GM18867 (cell line): ENCODE measurements at regions not wholly inside any gene's neighbourhood (a gene's known extent, or its start where the extent isn't known, plus 50 kb on each side); places are given as distances from the start of the nearest gene placed in this dataset.
A peak's percentile ranks its signal among the peaks of the same experiment; 100 is the strongest.

Experiments used
- ATAC-seq: cut with Tn5 transposase; IDR thresholded peaks from one replicate; pipeline ENCODE4 v1.9.1; 2021; ENCODE audit warnings: mild to moderate bottlenecking, moderate library complexity; ENCODE audit not compliant: unreplicated experiment

DNA sequence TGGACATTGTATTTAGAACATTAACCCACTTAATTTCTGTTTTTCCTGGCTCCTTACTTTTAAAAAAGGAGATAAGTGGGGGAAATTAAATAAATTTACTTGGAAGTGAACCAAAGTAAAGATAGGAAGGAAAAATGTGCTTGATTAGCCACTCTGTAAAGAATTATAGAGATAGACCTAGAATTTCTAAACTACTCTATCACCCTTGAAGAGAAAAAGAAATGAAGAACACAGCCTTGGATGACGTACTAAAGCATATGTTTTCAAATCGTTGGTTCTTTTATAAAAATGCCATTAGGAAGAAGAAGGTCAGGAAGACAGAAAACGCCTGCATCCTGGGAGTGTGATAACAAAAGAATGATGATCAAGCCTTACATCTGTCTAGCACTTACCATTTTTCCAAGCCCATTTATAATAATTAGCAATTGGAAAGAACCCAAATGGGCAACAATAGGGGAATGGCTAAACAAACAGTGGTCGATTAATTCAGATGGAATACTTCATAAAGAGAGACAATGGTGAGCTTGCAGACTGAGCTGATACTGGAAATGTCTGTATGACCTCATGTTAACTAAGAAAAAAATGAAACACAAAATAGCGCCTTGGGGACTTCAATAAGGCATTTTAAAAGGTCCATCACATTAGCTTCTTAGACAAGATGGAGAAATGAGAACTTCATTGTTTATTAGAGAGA lies 81.0 kb upstream of the LRRC55 start:
- ATAC-seq: no peak

GRCh38 chr11:57103899-57104605 lies 77.7 kb upstream of the LRRC55 start:
- no peak for ATAC-seq

DNA sequence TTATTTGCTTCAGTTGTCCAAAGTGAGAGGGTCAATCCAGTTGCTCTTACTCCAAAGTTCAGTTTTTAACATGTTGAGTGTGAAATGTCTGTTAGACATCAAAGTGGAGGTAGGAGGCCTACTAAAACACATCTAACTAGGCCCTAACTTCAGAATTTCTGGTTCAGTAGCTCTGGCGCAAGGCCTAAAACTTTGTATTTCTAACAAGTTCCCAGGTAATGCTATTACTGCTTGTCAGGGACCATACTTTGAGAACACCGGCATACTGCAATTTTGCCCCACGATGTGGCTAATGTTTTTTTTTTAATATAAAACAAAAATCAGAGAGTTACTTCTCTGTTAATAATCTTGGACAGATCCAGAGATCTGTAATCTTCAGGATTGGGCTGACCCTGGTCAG lies 72.4 kb upstream of the LRRC55 start:
- no peak for ATAC-seq

DNA sequence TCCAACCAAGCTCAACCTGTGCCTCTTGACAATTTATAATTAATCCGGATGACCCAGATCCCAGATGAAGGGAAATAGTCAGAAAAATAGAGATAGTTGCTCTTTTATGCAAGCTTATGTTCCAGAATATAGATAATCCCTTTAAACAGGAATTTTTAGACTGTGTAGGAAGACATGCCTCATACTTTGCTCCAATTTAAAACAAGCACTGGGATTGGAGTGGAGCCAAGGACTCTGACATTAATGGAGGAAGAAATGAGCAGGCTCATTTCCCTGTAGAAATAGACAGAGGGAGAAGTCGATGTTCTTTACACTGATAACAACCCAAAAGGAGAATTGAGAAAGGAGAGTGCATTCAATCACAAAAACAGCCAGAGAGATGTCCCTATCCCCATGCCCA lies 70.1 kb upstream of the LRRC55 start:
- ATAC-seq: no peak

DNA sequence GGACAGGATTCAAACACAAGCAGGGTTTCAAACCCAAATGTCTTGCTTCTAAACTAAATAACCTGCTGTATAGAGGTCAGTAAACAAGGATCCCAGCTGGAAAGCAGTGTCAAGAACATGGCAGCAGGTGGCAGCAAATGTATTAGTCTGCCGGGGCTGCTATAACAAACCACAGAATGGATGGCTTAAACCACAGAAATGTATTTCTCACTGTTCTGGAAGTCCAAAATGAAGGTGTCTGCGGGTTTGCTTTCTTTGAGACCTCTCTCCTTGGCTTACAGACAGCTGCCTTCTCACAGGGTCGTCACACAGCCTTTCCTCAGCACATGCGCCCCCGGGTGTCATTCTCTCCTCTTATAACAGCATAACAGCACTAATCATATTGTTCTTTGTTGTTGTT lies 65.1 kb upstream of the LRRC55 start:
- ATAC-seq: peak; percentile 81

DNA sequence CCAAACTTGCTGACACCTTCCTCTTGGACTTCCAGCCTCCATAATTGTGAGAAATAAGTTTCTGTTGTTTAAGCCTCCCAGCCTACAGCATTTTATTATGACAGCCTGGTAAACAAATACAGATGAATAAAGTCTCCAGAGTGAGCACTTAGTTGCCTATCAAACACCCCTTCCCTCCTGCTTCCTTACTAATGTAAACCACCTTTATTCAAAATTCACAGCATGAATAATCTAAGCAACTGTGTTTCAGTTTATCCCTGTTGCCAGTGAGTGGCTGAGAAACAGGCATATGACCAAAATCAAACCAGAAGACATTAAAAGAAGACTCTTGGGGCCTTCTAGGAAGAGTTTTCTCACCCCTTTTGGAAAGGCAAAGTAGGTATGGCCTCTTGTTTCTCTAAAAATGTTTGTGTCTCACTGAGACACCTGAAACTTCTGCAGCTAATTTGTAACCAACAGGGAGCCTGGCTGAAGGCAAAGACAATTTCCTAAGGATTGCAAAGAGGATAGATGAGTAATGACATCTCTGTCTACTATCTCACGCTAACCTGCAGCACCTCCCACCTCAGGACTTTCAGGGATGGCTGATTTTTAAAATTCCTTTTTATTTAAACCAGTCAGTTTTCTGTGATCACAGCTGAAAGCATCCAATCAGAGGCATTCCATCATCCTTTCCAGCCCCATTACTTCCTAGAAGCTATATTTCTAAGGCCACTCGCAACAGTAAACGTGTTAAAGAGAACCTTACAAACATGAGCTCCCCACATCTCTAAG lies 61.4 kb upstream of the LRRC55 start:
- no peak for ATAC-seq

DNA sequence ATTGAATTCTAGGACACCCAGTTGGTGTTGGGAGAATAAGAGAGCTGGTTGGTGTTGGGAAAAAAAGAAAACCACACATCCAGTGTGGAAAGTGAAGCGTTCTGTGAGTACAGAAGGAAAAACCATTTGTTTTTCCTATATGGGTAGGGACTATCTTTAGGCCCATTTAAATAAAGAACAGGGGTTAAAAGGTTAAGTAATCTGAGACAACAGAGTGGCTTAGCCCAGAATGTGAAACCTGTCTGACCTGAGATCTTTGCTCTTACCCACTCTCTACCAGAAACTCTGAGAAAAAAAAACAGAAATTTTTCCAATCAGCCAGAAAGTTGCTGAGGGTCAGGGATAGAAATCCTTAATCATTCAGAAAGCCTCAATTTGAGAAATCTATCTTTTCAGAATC lies 59.8 kb upstream of the LRRC55 start:
- ATAC-seq: no peak

GRCh38 chr11:57123590-57123989 lies 58.2 kb upstream of the LRRC55 start:
- ATAC-seq: no peak

GRCh38 chr11:57124505-57124904 lies 57.2 kb upstream of the LRRC55 start:
- no peak for ATAC-seq

DNA sequence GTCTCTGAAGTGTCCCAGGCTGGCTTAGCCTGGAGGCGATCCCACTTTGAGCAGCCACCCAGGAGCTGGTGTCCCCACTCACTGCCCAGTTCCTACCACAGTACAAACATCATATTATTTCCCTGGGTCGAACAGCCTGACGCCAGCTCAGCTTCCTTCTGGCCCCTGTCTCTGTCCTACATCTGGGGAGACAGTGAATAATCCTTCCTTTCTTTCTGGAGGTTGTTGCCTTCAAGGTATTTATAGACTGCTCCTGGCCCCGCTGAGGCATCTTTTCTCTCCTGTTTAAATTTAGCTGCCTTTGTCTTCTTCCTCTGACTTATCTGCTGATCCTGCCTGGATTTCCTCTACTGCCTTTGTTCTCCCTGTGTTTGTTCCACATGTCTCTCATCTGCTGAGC lies 56.8 kb upstream of the LRRC55 start:
- ATAC-seq: no peak

DNA sequence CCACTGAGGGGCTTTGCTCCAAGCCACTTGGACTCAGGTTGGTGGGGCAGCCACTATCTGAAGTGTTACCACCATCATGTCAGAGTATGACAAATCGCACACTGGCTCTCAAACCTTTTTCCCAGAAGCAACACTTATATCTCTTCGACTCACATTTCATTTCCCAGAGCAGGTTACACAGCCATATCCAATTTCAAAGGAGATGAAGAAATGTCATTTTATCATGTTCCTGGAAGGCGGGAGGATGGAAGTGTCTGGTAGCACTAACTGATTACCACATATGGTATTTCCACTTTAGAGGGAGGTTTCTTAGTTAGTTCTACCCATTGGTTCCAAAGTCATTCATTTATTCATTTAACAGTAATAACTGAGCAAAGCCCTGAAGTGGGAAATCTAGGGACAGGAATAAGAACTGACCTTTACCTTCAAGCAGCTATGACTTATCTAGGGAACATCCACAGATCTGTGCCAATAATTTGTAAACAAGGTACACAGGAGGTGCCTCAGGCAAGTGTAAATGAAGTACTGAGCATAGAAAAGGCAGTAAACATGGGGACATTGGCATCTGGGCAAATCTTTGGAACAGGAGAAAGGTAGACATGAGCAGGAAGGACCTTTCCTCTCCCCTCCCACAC lies 54.9 kb upstream of the LRRC55 start:
- no peak for ATAC-seq

DNA sequence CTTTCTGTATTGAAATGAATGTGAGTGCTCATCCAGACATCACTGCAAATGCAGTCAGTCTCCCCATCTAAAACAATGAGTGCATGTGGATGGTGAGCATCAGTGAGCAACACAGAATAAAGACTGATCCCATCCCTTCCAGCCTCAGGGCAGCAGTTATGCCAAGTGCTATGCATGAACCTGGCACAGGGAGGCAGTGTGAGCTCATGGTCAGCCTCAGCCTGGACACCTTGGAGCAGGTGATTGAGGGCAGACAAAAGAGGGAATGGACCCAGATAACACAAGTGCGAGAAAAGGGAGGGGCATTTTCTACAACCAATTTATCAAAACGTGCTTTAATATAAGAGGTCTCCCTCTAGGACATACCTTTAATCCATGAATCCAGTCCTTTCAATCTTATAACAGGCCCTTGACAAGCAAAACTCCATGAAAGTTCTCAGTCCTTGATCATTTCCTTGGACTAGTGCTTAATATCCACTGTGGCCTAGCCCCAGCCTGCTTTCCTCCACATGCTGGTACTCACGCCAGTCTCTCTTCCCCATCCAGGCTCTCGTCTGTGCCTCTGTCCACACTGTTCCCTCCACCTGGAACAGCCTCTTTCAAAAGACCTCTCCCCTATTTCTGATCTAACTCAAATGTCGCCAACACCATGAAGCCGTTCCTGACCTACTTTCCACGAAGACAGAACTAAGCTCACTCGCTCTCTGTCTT lies 50.5 kb upstream of the LRRC55 start:
- no peak for ATAC-seq
